Neutrophil (primary cell): ENCODE measurements at regions not wholly inside any gene's neighbourhood (a gene's known extent, or its start where the extent isn't known, plus 50 kb on each side); places are given as distances from the start of the nearest gene placed in this dataset.
"Not testable (repeated sequence)": the region's sequence is repeated elsewhere in the genome, so short reads cannot be mapped to it uniquely, and the experiment has no call there.

Source experiments
- H3K27ac ChIP-seq: fragments of 200-600 bp; sonication (generic); 2 replicates; pipeline ENCODE4 v1.5.1; 2016; ENCODE audit warnings: mild to moderate bottlenecking, moderate library complexity
- H3K27me3 ChIP-seq: fragments of 200-600 bp; sonication (generic); 2 replicates; pipeline ENCODE4 v1.6.0; 2016; ENCODE audit warnings: mild to moderate bottlenecking
- H3K36me3 ChIP-seq: fragments of 200-600 bp; sonication (generic); 2 replicates; pipeline ENCODE4 v1.5.1; 2017
- H3K4me1 ChIP-seq, 2 experiments: fragments of 200-600 bp in 1 of 2; sonication (generic) in 1 of 2; 1 replicate in 1 of 2; 2 replicates in 1 of 2; pipeline versions ENCODE4 v1.5.1 to v1.6.1; 2013 to 2016; ENCODE audit warnings: low read depth in 1 of 2, low read length in 1 of 2, mild to moderate bottlenecking in 1 of 2, moderate library complexity in 1 of 2; ENCODE audit not compliant: control insufficient read depth in 1 of 2, insufficient read depth in 1 of 2
- H3K4me3 ChIP-seq, 2 experiments: fragments of 200-600 bp in 1 of 2; sonication (generic) in 1 of 2; 1 replicate in 1 of 2; 2 replicates in 1 of 2; pipeline ENCODE4 v1.5.1; 2013 to 2016; ENCODE audit warnings: low read depth in 1 of 2, low read length in 1 of 2, mild to moderate bottlenecking in 1 of 2, moderate library complexity in 1 of 2
- H3K9me3 ChIP-seq: fragments of 200-600 bp; sonication (generic); 2 replicates; pipeline ENCODE4 v1.5.1; 2016
- CTCF ChIP-seq: fragments of 200-600 bp; sonication (generic); IDR thresholded peaks from 2 replicates; pipeline ENCODE4 v1.5.1; 2016; ENCODE audit warnings: antibody characterized with exemption

GRCh38 chr13:82196087-82196486 is 1686.2 kb downstream of the SLITRK1 start:
- no peak overlapping the region for H3K4me3 ChIP-seq
- H3K27ac ChIP-seq = no peak overlapping the region
- no peaks in the 10 kb centered on the region for H3K27me3 ChIP-seq
- no peaks in the 10 kb centered on the region for H3K36me3 ChIP-seq
- H3K9me3 ChIP-seq = no peaks in the 10 kb centered on the region
- TF ChIP-seq CTCF = no peak
- H3K4me1 ChIP-seq = no peaks in the 10 kb centered on the region

- Histone ChIP-seq H3K9me3 (no peaks in the 10 kb centered on the region), H3K4me3 (no peak overlapping the region), H3K4me1 (no peaks in the 10 kb centered on the region), H3K27me3 (no peaks in the 10 kb centered on the region), H3K36me3 (no peaks in the 10 kb centered on the region), H3K27ac (no peak overlapping the region)
- no peak for TF ChIP-seq CTCF
Measured at GRCh38 chr13:82187227-82187626, 1695.0 kb downstream of the SLITRK1 start.

GRCh38 chr13:82176751-82177150 is 1705.5 kb downstream of the SLITRK1 start:
- Histone ChIP-seq H3K9me3 (no peaks in the 10 kb centered on the region), H3K27ac (no peak overlapping the region), H3K4me1 (no peaks in the 10 kb centered on the region), H3K4me3 (no peak overlapping the region), H3K36me3 (no peaks in the 10 kb centered on the region), H3K27me3 (no peaks in the 10 kb centered on the region)
- TF ChIP-seq CTCF = no peak

- Histone ChIP-seq H3K36me3 (no peaks in the 10 kb centered on the region), H3K9me3 (no peaks in the 10 kb centered on the region), H3K4me1 (no peaks in the 10 kb centered on the region), H3K4me3 (no peak overlapping the region), H3K27ac (no peak overlapping the region), H3K27me3 (no peaks in the 10 kb centered on the region)
- TF ChIP-seq CTCF = no peak
Measured at GRCh38 chr13:82165396-82166174, 1716.7 kb downstream of the SLITRK1 start.

- H3K36me3 ChIP-seq, H3K27ac ChIP-seq, H3K9me3 ChIP-seq, H3K4me3 ChIP-seq, H3K27me3 ChIP-seq, H3K4me1 ChIP-seq: not testable (repeated sequence)
Measured at GRCh38 chr13:82164780-82165395, 1717.4 kb downstream of the SLITRK1 start.

- Histone ChIP-seq H3K36me3 (no peaks in the 10 kb centered on the region), H3K4me1 (no peaks in the 10 kb centered on the region), H3K27ac (no peak overlapping the region), H3K27me3 (no peaks in the 10 kb centered on the region), H3K9me3 (no peaks in the 10 kb centered on the region), H3K4me3 (no peak overlapping the region)
- no peak for TF ChIP-seq CTCF
Measured at GRCh38 chr13:82147526-82147925, 1734.7 kb downstream of the SLITRK1 start.
